ENCODE measurements at regions not wholly inside any gene's neighbourhood (a gene's known extent, or its start where the extent isn't known, plus 50 kb on each side); places are given as distances from the start of the nearest gene placed in this dataset.

DNA sequence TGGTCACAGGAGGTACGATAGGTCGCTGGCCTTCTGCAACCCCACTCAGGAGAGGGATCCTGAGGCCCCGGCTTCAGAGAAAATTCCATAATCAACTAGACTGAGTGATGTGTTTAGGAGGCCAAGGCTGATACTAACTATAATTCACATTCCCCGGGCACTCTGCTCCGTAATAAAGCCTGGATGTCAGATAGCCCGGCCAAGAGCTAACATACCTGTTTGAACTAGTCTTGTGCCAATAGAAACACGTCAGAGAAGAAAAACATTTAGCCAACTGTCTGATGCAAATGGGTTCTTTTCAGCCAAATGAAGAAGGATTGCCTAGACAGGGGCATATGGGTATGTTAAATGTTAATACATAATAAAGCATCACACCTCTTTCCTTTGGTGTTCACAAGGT is 204.2 kb downstream of the TSHZ3 start:
- Histone ChIP-seq H3K4me1 (ENCODE audit: insufficient read depth, low read length, poor library complexity, severe bottlenecking) (no peaks in the 10 kb centered on the region), H3K4me2 (ENCODE audit: low read length) (no peak overlapping the region), H3K4me3 (ENCODE audit: low read depth, low read length, poor library complexity, severe bottlenecking) (no peak overlapping the region), H4K20me1 (ENCODE audit: insufficient read depth, low read length) (no peaks in the 10 kb centered on the region), H2AFZ (ENCODE audit: low read length) (no peak overlapping the region), H3K79me2 (ENCODE audit: insufficient read depth, low read depth, low read length) (no peaks in the 10 kb centered on the region), H3K9me2 (ENCODE audit: insufficient read depth, low read length) (no peaks in the 10 kb centered on the region), H3K9me3 (ENCODE audit: low read length) (no peaks in the 10 kb centered on the region), H3K36me3 (ENCODE audit: insufficient read depth, low read length) (no peaks in the 10 kb centered on the region), H3K27ac (ENCODE audit: low read depth, low read length, poor library complexity, severe bottlenecking) (no peak overlapping the region)
- no peak for DNase-seq (ENCODE audit: low spot score)
- TF ChIP-seq, protein P1, sequence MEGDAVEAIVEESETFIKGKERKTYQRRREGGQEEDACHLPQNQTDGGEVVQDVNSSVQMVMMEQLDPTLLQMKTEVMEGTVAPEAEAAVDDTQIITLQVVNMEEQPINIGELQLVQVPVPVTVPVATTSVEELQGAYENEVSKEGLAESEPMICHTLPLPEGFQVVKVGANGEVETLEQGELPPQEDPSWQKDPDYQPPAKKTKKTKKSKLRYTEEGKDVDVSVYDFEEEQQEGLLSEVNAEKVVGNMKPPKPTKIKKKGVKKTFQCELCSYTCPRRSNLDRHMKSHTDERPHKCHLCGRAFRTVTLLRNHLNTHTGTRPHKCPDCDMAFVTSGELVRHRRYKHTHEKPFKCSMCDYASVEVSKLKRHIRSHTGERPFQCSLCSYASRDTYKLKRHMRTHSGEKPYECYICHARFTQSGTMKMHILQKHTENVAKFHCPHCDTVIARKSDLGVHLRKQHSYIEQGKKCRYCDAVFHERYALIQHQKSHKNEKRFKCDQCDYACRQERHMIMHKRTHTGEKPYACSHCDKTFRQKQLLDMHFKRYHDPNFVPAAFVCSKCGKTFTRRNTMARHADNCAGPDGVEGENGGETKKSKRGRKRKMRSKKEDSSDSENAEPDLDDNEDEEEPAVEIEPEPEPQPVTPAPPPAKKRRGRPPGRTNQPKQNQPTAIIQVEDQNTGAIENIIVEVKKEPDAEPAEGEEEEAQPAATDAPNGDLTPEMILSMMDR (conservative IDR thresholded peaks at IDR 0.05; ENCODE audit: low read length) = no peak
- no peak for TF ChIP-seq EZH2phosphoT487 (IDR thresholded peaks at IDR 0.05; ENCODE audit: borderline replicate concordance, low read depth, low read length)
- BruUV-seq (replicated peaks) = no TSS peak
- ChIA-PET CTCF (ENCODE audit: unreplicated experiment) (no interaction called here), POLR2A (no interaction called here)
- intact Hi-C loops (cut with micrococcal nuclease; ENCODE audit: unreplicated experiment) = no loop called here

DNA sequence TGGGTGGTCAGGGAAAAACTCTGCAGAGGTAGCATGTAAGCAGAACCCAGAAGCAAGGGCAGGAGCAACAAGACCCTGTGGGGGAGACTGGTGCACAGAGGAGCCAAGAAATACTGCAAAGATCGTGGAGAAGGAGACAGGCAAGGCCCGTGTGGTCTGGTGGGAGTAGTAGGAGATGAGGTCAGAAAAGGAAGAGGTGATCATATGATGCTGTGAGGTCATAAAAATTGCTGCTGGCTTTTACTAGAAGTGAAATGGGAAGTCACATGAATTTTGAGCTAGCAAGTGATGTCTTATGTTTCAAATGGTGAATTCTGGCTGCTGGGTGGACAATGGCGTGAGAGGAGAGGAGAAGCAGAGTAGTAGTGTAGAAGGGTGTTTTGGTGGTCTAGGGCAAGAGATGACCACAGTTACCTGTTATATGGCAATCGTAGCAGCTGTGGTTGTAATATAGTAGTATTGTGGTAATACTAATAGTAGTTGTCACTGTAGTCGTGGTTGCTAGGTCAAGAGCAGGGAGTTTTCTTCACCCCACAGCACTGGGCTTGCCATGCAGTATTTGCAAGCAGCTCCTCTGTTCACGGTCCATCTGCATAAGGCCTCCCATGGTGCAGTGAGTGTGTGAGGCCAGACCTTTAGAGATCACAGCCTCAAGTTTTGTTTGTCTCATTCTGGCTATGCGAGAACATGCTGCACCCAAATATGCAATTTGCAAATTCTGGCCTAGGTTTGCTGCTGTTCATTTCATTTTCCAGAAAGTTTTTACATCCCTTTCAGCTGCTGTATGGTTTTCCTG is 205.0 kb downstream of the TSHZ3 start:
- H3K9me2 ChIP-seq (ENCODE audit: insufficient read depth, low read length) = no peaks in the 10 kb centered on the region
- no peak overlapping the region for H3K27ac ChIP-seq (ENCODE audit: low read depth, low read length, poor library complexity, severe bottlenecking)
- CTCF ChIA-PET (ENCODE audit: unreplicated experiment) = no interaction called here
- DNase-seq (ENCODE audit: low spot score) = no peak
- H3K79me2 ChIP-seq (ENCODE audit: insufficient read depth, low read depth, low read length) = no peaks in the 10 kb centered on the region
- H3K4me2 ChIP-seq (ENCODE audit: low read length) = no peak overlapping the region
- no peaks in the 10 kb centered on the region for H3K4me1 ChIP-seq (ENCODE audit: insufficient read depth, low read length, poor library complexity, severe bottlenecking)
- H3K4me3 ChIP-seq (ENCODE audit: low read depth, low read length, poor library complexity, severe bottlenecking) = no peak overlapping the region
- BruUV-seq (replicated peaks) = no TSS peak
- no peaks in the 10 kb centered on the region for H4K20me1 ChIP-seq (ENCODE audit: insufficient read depth, low read length)
- intact Hi-C loops (cut with micrococcal nuclease; ENCODE audit: unreplicated experiment) = no loop called here
- no peak for TF ChIP-seq EZH2phosphoT487 (IDR thresholded peaks at IDR 0.05; ENCODE audit: borderline replicate concordance, low read depth, low read length)
- TF ChIP-seq, protein P1 (conservative IDR thresholded peaks at IDR 0.05; ENCODE audit: low read length) = no peak
- H2AFZ ChIP-seq (ENCODE audit: low read length) = no peak overlapping the region
- H3K36me3 ChIP-seq (ENCODE audit: insufficient read depth, low read length) = no peaks in the 10 kb centered on the region
- POLR2A ChIA-PET = no interaction called here
- H3K9me3 ChIP-seq (ENCODE audit: low read length) = no peaks in the 10 kb centered on the region

DNA sequence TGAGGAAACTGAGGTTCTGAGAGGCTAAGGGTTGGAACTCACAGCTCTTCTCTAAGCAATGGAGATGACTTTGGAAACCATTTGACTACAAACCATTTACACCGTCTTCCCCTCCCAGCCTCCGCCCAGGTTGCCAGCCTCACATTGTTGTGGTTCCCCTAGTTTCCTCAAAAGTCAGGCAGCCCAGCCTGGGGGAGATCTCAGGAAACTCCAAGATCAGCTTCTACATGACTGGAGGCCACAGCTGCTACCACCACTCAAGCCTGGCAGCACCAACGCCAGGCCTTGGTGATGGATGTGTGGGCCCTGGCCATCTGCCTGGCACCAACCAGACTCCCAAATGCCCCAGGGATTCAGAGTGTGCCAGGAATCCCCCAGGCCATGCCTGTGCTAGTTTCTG is 207.9 kb downstream of the TSHZ3 start:
- no peak overlapping the region for H3K4me3 ChIP-seq (ENCODE audit: low read depth, low read length, poor library complexity, severe bottlenecking)
- no peaks in the 10 kb centered on the region for H3K79me2 ChIP-seq (ENCODE audit: insufficient read depth, low read depth, low read length)
- TF ChIP-seq EZH2phosphoT487 (IDR thresholded peaks at IDR 0.05; ENCODE audit: borderline replicate concordance, low read depth, low read length) = no peak
- TF ChIP-seq, protein P1 (conservative IDR thresholded peaks at IDR 0.05; ENCODE audit: low read length) = no peak
- H3K9me2 ChIP-seq (ENCODE audit: insufficient read depth, low read length) = no peaks in the 10 kb centered on the region
- BruUV-seq (replicated peaks) = no TSS peak
- H3K9me3 ChIP-seq (ENCODE audit: low read length) = no peaks in the 10 kb centered on the region
- H3K27ac ChIP-seq (ENCODE audit: low read depth, low read length, poor library complexity, severe bottlenecking) = no peak overlapping the region
- H3K36me3 ChIP-seq (ENCODE audit: insufficient read depth, low read length) = no peaks in the 10 kb centered on the region
- ChIA-PET POLR2A (no interaction called here), CTCF (ENCODE audit: unreplicated experiment) (no interaction called here)
- DNase-seq (ENCODE audit: low spot score) = no peak
- no peaks in the 10 kb centered on the region for H4K20me1 ChIP-seq (ENCODE audit: insufficient read depth, low read length)
- H3K4me1 ChIP-seq (ENCODE audit: insufficient read depth, low read length, poor library complexity, severe bottlenecking) = no peaks in the 10 kb centered on the region
- intact Hi-C loops (cut with micrococcal nuclease; ENCODE audit: unreplicated experiment) = no loop called here
- no peak overlapping the region for H2AFZ ChIP-seq (ENCODE audit: low read length)
- H3K4me2 ChIP-seq (ENCODE audit: low read length) = no peak overlapping the region
